ENCODE measurements at regions not wholly inside any gene's neighbourhood (a gene's known extent, or its start where the extent isn't known, plus 50 kb on each side); places are given as distances from the start of the nearest gene placed in this dataset.
A peak's percentile ranks its signal among the peaks of the same experiment; 100 is the strongest.

GRCh38 chr13:70613295-70613694, 505.0 kb upstream of the KLHL1 start:
- TF ChIP-seq CBX2 (IDR thresholded peaks at IDR 0.05; ENCODE audit: low read depth, low read length) (no peak), CBX2 (CRISPR knock-in tag; IDR thresholded peaks at IDR 0.05; ENCODE audit: low read depth) (no peak), ZNF615 (CRISPR knock-in tag; IDR thresholded peaks at IDR 0.05; ENCODE audit: borderline replicate concordance) (no peak), NCOA2 (CRISPR knock-in tag; IDR thresholded peaks at IDR 0.05) (no peak), ZBTB44 (CRISPR knock-in tag; IDR thresholded peaks at IDR 0.05) (no peak), STAG1 (CRISPR knock-in tag; IDR thresholded peaks at IDR 0.05) (peak; percentile 51), CTCF (CRISPR knock-in tag; IDR thresholded peaks at IDR 0.05) (peak; percentile 23), NFIC (IDR thresholded peaks at IDR 0.05; ENCODE audit: low read length) (no peak)
- Histone ChIP-seq H3K27ac (ENCODE audit: extremely low read length, insufficient read depth, low read length) (no peak overlapping the region), H3K4me3 (replicated peaks in 1 of 3; ENCODE audit: insufficient read depth in 1 of 3, low read depth in 2 of 3, low read length in 3 of 3) (no peak overlapping the region), H2AFZ (ENCODE audit: low read length) (no peak overlapping the region), H3K4me1 (ENCODE audit: insufficient read depth, low read length) (no peaks in the 10 kb centered on the region), H3K9ac (ENCODE audit: insufficient read depth, low read depth, low read length) (no peak overlapping the region), H3K9me3 (ENCODE audit: low read length) (no peaks in the 10 kb centered on the region), H3K4me2 (ENCODE audit: low read depth, low read length) (no peak overlapping the region), H3K36me3 (replicated peaks in 1 of 2; ENCODE audit: control insufficient read depth in 1 of 2, insufficient read depth in 2 of 2, low read length in 2 of 2) (no peaks in the 10 kb centered on the region), H3K27me3 (ENCODE audit: control insufficient read depth in 1 of 2, insufficient read depth in 2 of 2, low read length in 2 of 2) (no peaks in the 10 kb centered on the region; a peak in 1 of 5 replicates), H4K20me1 (ENCODE audit: insufficient read depth, low read length) (no peaks in the 10 kb centered on the region), H3K79me2 (ENCODE audit: insufficient read depth, low read length) (no peaks in the 10 kb centered on the region)
- no TSS peak for BruUV-seq (replicated peaks)
- POLR2A ChIA-PET = no interaction called here
- ATAC-seq = peak; percentile 56; the same call in 2 of the 3 replicates
- 0% methylated on average over 1 of the region's 1 CpG for WGBS (ENCODE audit: low lambda C conversion rate)
- no peak for DNase-seq (ENCODE audit: low spot score)
- CTCF ChIA-PET (ENCODE audit: low intra/inter-chr PET ratio, low total read pairs) = no interaction called here
- in situ Hi-C loops (cut with HindIII; ENCODE audit: extremely low pct_ligation_motif_present, low pct_unique_long_range_greater_than_20kb) = no loop called here
- intact Hi-C loops (cut with micrococcal nuclease; ENCODE audit: unreplicated experiment) = no loop called here
- no peak for FAIRE-seq
